Liver (tissue), 8 donors: ENCODE measurements at regions not wholly inside any gene's neighbourhood (a gene's known extent, or its start where the extent isn't known, plus 50 kb on each side); places are given as distances from the start of the nearest gene placed in this dataset.
A peak's percentile ranks its signal among the peaks of the same experiment; 100 is the strongest.

Experiments used
- DNase-seq: peaks from one replicate; pipeline ENCODE4 v3.0.0-alpha.2; 2017; ENCODE audit warnings: low spot score
- H3K27ac ChIP-seq, 2 donors: one replicate each; pipeline ENCODE4 v1.7.0; 2013; ENCODE audit warnings: inconsistent platforms in 2 of 2, low read length in 2 of 2, control low read depth in 1 of 2, low read depth in 1 of 2, mild to moderate bottlenecking in 1 of 2
- H3K27me3 ChIP-seq, 4 donors: one replicate each; pipeline versions ENCODE4 v1.6.1 to v1.7.0; 2013; ENCODE audit warnings: low read length in 3 of 4, inconsistent platforms in 1 of 4, mild to moderate bottlenecking in 1 of 4, moderate library complexity in 1 of 4; ENCODE audit not compliant: control insufficient read depth in 4 of 4, insufficient read depth in 4 of 4
- H3K36me3 ChIP-seq, 4 donors: one replicate each; pipeline versions ENCODE4 v1.6.1 to v1.7.0; 2013; ENCODE audit warnings: low read length in 3 of 4, mild to moderate bottlenecking in 3 of 4, low read depth in 1 of 4, moderate library complexity in 1 of 4; ENCODE audit not compliant: control insufficient read depth in 4 of 4, insufficient read depth in 3 of 4
- H3K4me1 ChIP-seq, 4 donors: one replicate each; pipeline versions ENCODE4 v1.6.1 to v1.7.0; 2013; ENCODE audit warnings: low read length in 3 of 4, mild to moderate bottlenecking in 3 of 4, moderate library complexity in 1 of 4; ENCODE audit not compliant: control insufficient read depth in 4 of 4, insufficient read depth in 4 of 4
- H3K4me3 ChIP-seq, 3 donors: one replicate each; pipeline versions ENCODE4 v1.6.1 to v1.7.0; 2013; ENCODE audit warnings: low read length in 3 of 3, control low read depth in 1 of 3, low read depth in 1 of 3, mild to moderate bottlenecking in 1 of 3
- H3K9ac ChIP-seq, 2 donors: one replicate each; pipeline ENCODE4 v1.7.0; 2013; ENCODE audit warnings: low read length in 2 of 2, mild to moderate bottlenecking in 2 of 2, moderate library complexity in 2 of 2, control low read depth in 1 of 2, low read depth in 1 of 2
- H3K9me3 ChIP-seq, 4 donors: one replicate each; pipeline versions ENCODE4 v1.6.1 to v1.7.0; 2013; ENCODE audit warnings: low read length in 3 of 4; ENCODE audit not compliant: control insufficient read depth in 4 of 4
- CTCF ChIP-seq: fragments of 150-350 bp; IDR thresholded peaks from 2 replicates; pipeline ENCODE4 v1.5.1; 2017; ENCODE audit warnings: improper control_type of control experiment, low read depth, low read length; ENCODE audit not compliant: missing input control
- FOXA1 ChIP-seq: IDR thresholded peaks from 2 replicates; pipeline ENCODE4 v1.6.1; 2016; ENCODE audit warnings: antibody characterized with exemption
- GABPA ChIP-seq, 2 donors: IDR thresholded peaks in 1 of 2; conservative IDR thresholded peaks in 1 of 2; 2 replicates each; pipeline ENCODE4 v1.6.1; 2016; ENCODE audit warnings: antibody characterized with exemption in 2 of 2, mild to moderate bottlenecking in 1 of 2, moderate library complexity in 1 of 2
- HNF4G ChIP-seq: IDR thresholded peaks from 2 replicates; pipeline ENCODE4 v1.6.1; 2016; ENCODE audit warnings: antibody characterized with exemption
- NR2F2 ChIP-seq: IDR thresholded peaks from 2 replicates; pipeline ENCODE4 v1.6.1; 2016; ENCODE audit warnings: antibody characterized with exemption
- RAD21 ChIP-seq, 2 donors: IDR thresholded peaks; 2 replicates each; pipeline ENCODE4 v1.6.1; 2016; ENCODE audit warnings: antibody characterized with exemption in 2 of 2, mild to moderate bottlenecking in 2 of 2
- REST ChIP-seq: IDR thresholded peaks from 2 replicates; pipeline ENCODE4 v1.6.1; 2016; ENCODE audit warnings: antibody characterized with exemption, mild to moderate bottlenecking
- ZBTB33 ChIP-seq: IDR thresholded peaks from 2 replicates; pipeline ENCODE4 v1.6.1; 2016; ENCODE audit warnings: antibody characterized with exemption
- WGBS: extraction: QIAGEN DNeasy Blood & Tissue Kit; methylation state at CpG from one replicate; pipeline ENCODE4 v1.1.7; 2013; 5-methylcytosine and 5-hydroxymethylcytosine counted together
- donor health status: healthy.
- donor health status: healthy.
- donor health status: healthy.
- donor health status: healthy.
- donor health status: healthy.

GRCh38 chr20:51327251-51327841, 215.2 kb downstream of the NFATC2 start:
- no peak for DNase-seq
- WGBS = 80% methylated on average over 17 of the region's 17 CpGs
- TF ChIP-seq FOXA1 (no peak), HNF4G (no peak), NR2F2 (no peak), GABPA (IDR thresholded peaks at IDR 0.05 in 1 of 2, conservative IDR thresholded peaks at IDR 0.05 in 1 of 2) (no peak), ZBTB33 (no peak), REST (no peak)
- Histone ChIP-seq H3K4me3 (no peak overlapping the region), H3K9me3 (no peaks in the 10 kb centered on the region), H3K27me3 (no peaks in the 10 kb centered on the region), H3K9ac (no peak overlapping the region), H3K4me1 (no peaks in the 10 kb centered on the region), H3K36me3 (no peaks in the 10 kb centered on the region), H3K27ac (no peak overlapping the region)

- WGBS = 53% methylated on average over 4 of the region's 4 CpGs
- Histone ChIP-seq H3K9ac (no peak overlapping the region), H3K9me3 (no peaks in the 10 kb centered on the region), H3K27me3 (no peaks in the 10 kb centered on the region), H3K4me1 (no peaks in the 10 kb centered on the region), H3K36me3 (no peaks in the 10 kb centered on the region), H3K27ac (no peak overlapping the region), H3K4me3 (no peak overlapping the region)
- peak; percentile 38 for DNase-seq
- TF ChIP-seq CTCF (peak; percentile 60), RAD21 (IDR thresholded peaks at IDR 0.05) (peak; percentile 71 to 74), NR2F2 (no peak)
These were observed 216.2 kb downstream of the NFATC2 start for GRCh38 chr20:51326201-51326819.
